Liver (tissue), 8 donors: ENCODE measurements at regions not wholly inside any gene's neighbourhood (a gene's known extent, or its start where the extent isn't known, plus 50 kb on each side); places are given as distances from the start of the nearest gene placed in this dataset.

Experiments
- DNase-seq: peaks from one replicate; pipeline ENCODE4 v3.0.0-alpha.2; 2017; ENCODE audit warnings: low spot score
- H3K27ac ChIP-seq, 2 donors: one replicate each; pipeline ENCODE4 v1.7.0; 2013; ENCODE audit warnings: inconsistent platforms in 2 of 2, low read length in 2 of 2, control low read depth in 1 of 2, low read depth in 1 of 2, mild to moderate bottlenecking in 1 of 2
- H3K27me3 ChIP-seq, 4 donors: one replicate each; pipeline versions ENCODE4 v1.6.1 to v1.7.0; 2013; ENCODE audit warnings: low read length in 3 of 4, inconsistent platforms in 1 of 4, mild to moderate bottlenecking in 1 of 4, moderate library complexity in 1 of 4; ENCODE audit not compliant: control insufficient read depth in 4 of 4, insufficient read depth in 4 of 4
- H3K36me3 ChIP-seq, 4 donors: one replicate each; pipeline versions ENCODE4 v1.6.1 to v1.7.0; 2013; ENCODE audit warnings: low read length in 3 of 4, mild to moderate bottlenecking in 3 of 4, low read depth in 1 of 4, moderate library complexity in 1 of 4; ENCODE audit not compliant: control insufficient read depth in 4 of 4, insufficient read depth in 3 of 4
- H3K4me1 ChIP-seq, 4 donors: one replicate each; pipeline versions ENCODE4 v1.6.1 to v1.7.0; 2013; ENCODE audit warnings: low read length in 3 of 4, mild to moderate bottlenecking in 3 of 4, moderate library complexity in 1 of 4; ENCODE audit not compliant: control insufficient read depth in 4 of 4, insufficient read depth in 4 of 4
- H3K4me3 ChIP-seq, 3 donors: one replicate each; pipeline versions ENCODE4 v1.6.1 to v1.7.0; 2013; ENCODE audit warnings: low read length in 3 of 3, control low read depth in 1 of 3, low read depth in 1 of 3, mild to moderate bottlenecking in 1 of 3
- H3K9ac ChIP-seq, 2 donors: one replicate each; pipeline ENCODE4 v1.7.0; 2013; ENCODE audit warnings: low read length in 2 of 2, mild to moderate bottlenecking in 2 of 2, moderate library complexity in 2 of 2, control low read depth in 1 of 2, low read depth in 1 of 2
- H3K9me3 ChIP-seq, 4 donors: one replicate each; pipeline versions ENCODE4 v1.6.1 to v1.7.0; 2013; ENCODE audit warnings: low read length in 3 of 4; ENCODE audit not compliant: control insufficient read depth in 4 of 4
- ATF3 ChIP-seq: IDR thresholded peaks from 2 replicates; pipeline ENCODE4 v1.6.1; 2016; ENCODE audit warnings: antibody characterized with exemption
- EGR1 ChIP-seq, 2 donors: IDR thresholded peaks; 2 replicates each; pipeline ENCODE4 v1.6.1; 2016 to 2018; ENCODE audit warnings: antibody characterized with exemption in 2 of 2, low read depth in 2 of 2
- FOXA1 ChIP-seq: IDR thresholded peaks from 2 replicates; pipeline ENCODE4 v1.6.1; 2016; ENCODE audit warnings: antibody characterized with exemption
- FOXA2 ChIP-seq: IDR thresholded peaks from 2 replicates; pipeline ENCODE4 v1.6.1; 2016; ENCODE audit warnings: antibody characterized with exemption
- GABPA ChIP-seq, 2 donors: IDR thresholded peaks in 1 of 2; conservative IDR thresholded peaks in 1 of 2; 2 replicates each; pipeline ENCODE4 v1.6.1; 2016; ENCODE audit warnings: antibody characterized with exemption in 2 of 2, mild to moderate bottlenecking in 1 of 2, moderate library complexity in 1 of 2
- HNF4A ChIP-seq, 2 donors: conservative IDR thresholded peaks; 2 replicates each; pipeline ENCODE4 v1.6.1; 2016; ENCODE audit warnings: antibody characterized with exemption in 2 of 2, mild to moderate bottlenecking in 2 of 2
- HNF4G ChIP-seq: IDR thresholded peaks from 2 replicates; pipeline ENCODE4 v1.6.1; 2016; ENCODE audit warnings: antibody characterized with exemption
- JUND ChIP-seq, 2 donors: IDR thresholded peaks; 2 replicates each; pipeline ENCODE4 v1.6.1; 2016; ENCODE audit warnings: antibody characterized with exemption in 2 of 2
- MAX ChIP-seq: IDR thresholded peaks from 2 replicates; pipeline ENCODE4 v1.6.1; 2016; ENCODE audit warnings: antibody characterized with exemption
- NR2F2 ChIP-seq: IDR thresholded peaks from 2 replicates; pipeline ENCODE4 v1.6.1; 2016; ENCODE audit warnings: antibody characterized with exemption
- REST ChIP-seq: IDR thresholded peaks from 2 replicates; pipeline ENCODE4 v1.6.1; 2016; ENCODE audit warnings: antibody characterized with exemption, mild to moderate bottlenecking
- RXRA ChIP-seq, 2 donors: IDR thresholded peaks; 2 replicates each; pipeline ENCODE4 v1.6.1; 2017 to 2018; ENCODE audit warnings: antibody characterized with exemption in 2 of 2, mild to moderate bottlenecking in 1 of 2
- TAF1 ChIP-seq: conservative IDR thresholded peaks from 2 replicates; pipeline ENCODE4 v1.6.1; 2016; ENCODE audit warnings: antibody characterized with exemption, mild to moderate bottlenecking
- YY1 ChIP-seq: IDR thresholded peaks from 2 replicates; pipeline ENCODE4 v1.6.1; 2016; ENCODE audit warnings: antibody characterized with exemption, mild to moderate bottlenecking
- WGBS: extraction: QIAGEN DNeasy Blood & Tissue Kit; methylation state at CpG from one replicate; pipeline ENCODE4 v1.1.7; 2013; 5-methylcytosine and 5-hydroxymethylcytosine counted together
- TF ChIP-seq, protein P1 (sequence below): fragments of 150-350 bp; IDR thresholded peaks from 2 replicates; pipeline ENCODE4 v1.5.1; 2017; ENCODE audit warnings: improper control_type of control experiment, low read depth, low read length; ENCODE audit not compliant: missing input control
- TF ChIP-seq, protein P2 (sequence below): IDR thresholded peaks from 2 replicates; pipeline ENCODE4 v1.6.1; 2016; ENCODE audit warnings: antibody characterized with exemption
- donor health status: healthy.
- donor health status: healthy.
- donor health status: healthy.
- donor health status: healthy.
- donor health status: healthy.

GRCh38 chr3:77939726-77940125 lies 899.8 kb downstream of the ROBO2 start:
- WGBS: 48% methylated on average over 1 of the region's 1 CpG
- no peaks in the 10 kb centered on the region for H3K9me3 ChIP-seq

DNA sequence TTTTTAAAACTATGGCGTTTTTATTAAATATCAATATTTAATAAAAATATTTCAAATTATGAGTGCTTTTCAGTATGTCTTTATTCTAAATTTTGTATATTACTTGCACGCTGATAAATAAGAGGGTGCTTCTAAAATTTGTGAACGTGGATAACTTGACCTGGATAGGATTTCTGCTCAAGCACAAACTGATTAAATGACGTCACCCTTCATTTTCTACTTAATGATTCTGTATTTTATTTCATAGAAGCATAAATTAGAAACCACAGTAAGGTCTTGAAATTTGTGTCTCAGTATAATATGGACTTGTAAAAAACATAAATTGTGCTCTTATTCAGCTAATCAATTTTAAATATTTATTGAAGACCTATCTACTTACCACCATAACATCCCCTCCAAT lies 903.7 kb downstream of the ROBO2 start:
- 80% methylated on average over 4 of the region's 4 CpGs for WGBS
- Histone ChIP-seq H3K9me3 (peaks cover 0 to 2% (median 0%) of the 10 kb centered on the region in 4 donors), H3K4me1 (no peaks in the 10 kb centered on the region), H3K36me3 (no peaks in the 10 kb centered on the region), H3K9ac (no peak overlapping the region), H3K27me3 (no peaks in the 10 kb centered on the region), H3K4me3 (no peak overlapping the region), H3K27ac (no peak overlapping the region)
- TF ChIP-seq TAF1: no peak
- TF ChIP-seq, protein P1, sequence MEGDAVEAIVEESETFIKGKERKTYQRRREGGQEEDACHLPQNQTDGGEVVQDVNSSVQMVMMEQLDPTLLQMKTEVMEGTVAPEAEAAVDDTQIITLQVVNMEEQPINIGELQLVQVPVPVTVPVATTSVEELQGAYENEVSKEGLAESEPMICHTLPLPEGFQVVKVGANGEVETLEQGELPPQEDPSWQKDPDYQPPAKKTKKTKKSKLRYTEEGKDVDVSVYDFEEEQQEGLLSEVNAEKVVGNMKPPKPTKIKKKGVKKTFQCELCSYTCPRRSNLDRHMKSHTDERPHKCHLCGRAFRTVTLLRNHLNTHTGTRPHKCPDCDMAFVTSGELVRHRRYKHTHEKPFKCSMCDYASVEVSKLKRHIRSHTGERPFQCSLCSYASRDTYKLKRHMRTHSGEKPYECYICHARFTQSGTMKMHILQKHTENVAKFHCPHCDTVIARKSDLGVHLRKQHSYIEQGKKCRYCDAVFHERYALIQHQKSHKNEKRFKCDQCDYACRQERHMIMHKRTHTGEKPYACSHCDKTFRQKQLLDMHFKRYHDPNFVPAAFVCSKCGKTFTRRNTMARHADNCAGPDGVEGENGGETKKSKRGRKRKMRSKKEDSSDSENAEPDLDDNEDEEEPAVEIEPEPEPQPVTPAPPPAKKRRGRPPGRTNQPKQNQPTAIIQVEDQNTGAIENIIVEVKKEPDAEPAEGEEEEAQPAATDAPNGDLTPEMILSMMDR: no peak
- DNase-seq: no peak

More at GRCh38 chr3:77939726-77940125, 899.8 kb downstream of the ROBO2 start:
- Histone ChIP-seq H3K4me1 (no peaks in the 10 kb centered on the region), H3K4me3 (no peak overlapping the region), H3K27ac (no peak overlapping the region), H3K9ac (no peak overlapping the region), H3K27me3 (no peaks in the 10 kb centered on the region), H3K36me3 (no peaks in the 10 kb centered on the region)
- TF ChIP-seq GABPA (IDR thresholded peaks at IDR 0.05 in 1 of 2, conservative IDR thresholded peaks at IDR 0.05 in 1 of 2) (no peak), TAF1 (no peak), MAX (no peak), EGR1 (IDR thresholded peaks at IDR 0.05; ENCODE audit: low read depth in 2 of 2) (no peak), RXRA (IDR thresholded peaks at IDR 0.05) (no peak), REST (no peak), JUND (IDR thresholded peaks at IDR 0.05) (no peak)
- DNase-seq: no peak

DNA sequence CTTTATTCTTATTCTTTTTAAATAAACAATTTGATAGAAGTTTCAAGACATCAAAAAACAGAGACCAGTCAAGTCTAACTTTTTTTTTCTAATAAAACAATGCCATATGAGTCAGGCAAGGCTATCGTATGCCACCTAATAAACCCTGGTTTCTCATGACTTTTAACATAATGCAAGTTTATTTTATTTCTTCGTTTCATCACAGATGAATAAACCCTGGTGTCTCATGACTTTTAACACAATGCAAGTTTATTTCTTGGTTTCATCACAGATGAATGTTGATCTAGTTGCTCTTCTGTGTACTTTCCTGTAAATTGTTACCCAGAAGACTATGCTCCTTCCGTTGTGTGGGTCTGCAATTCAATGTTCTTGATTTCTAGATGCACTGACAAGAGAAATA lies 905.4 kb downstream of the ROBO2 start:
- no peaks in the 10 kb centered on the region for H3K4me1 ChIP-seq
- no peak overlapping the region for H3K9ac ChIP-seq
- H3K36me3 ChIP-seq: no peaks in the 10 kb centered on the region
- no peak overlapping the region for H3K4me3 ChIP-seq
- no peaks in the 10 kb centered on the region for H3K27me3 ChIP-seq
- peaks cover 0 to 2% (median 0%) of the 10 kb centered on the region in 4 donors for H3K9me3 ChIP-seq
- WGBS: 60% methylated on average over 3 of the region's 3 CpGs
- H3K27ac ChIP-seq: no peak overlapping the region
- no peak for DNase-seq
- no peak for TF ChIP-seq FOXA1
- TF ChIP-seq FOXA2: no peak
- TF ChIP-seq HNF4A (conservative IDR thresholded peaks at IDR 0.05): no peak
- TF ChIP-seq, protein P2, sequence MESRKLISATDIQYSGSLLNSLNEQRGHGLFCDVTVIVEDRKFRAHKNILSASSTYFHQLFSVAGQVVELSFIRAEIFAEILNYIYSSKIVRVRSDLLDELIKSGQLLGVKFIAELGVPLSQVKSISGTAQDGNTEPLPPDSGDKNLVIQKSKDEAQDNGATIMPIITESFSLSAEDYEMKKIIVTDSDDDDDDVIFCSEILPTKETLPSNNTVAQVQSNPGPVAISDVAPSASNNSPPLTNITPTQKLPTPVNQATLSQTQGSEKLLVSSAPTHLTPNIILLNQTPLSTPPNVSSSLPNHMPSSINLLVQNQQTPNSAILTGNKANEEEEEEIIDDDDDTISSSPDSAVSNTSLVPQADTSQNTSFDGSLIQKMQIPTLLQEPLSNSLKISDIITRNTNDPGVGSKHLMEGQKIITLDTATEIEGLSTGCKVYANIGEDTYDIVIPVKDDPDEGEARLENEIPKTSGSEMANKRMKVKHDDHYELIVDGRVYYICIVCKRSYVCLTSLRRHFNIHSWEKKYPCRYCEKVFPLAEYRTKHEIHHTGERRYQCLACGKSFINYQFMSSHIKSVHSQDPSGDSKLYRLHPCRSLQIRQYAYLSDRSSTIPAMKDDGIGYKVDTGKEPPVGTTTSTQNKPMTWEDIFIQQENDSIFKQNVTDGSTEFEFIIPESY: no peak
- no peak for TF ChIP-seq YY1
- TF ChIP-seq NR2F2: no peak
- no peak for TF ChIP-seq ATF3
- TF ChIP-seq, protein P1: no peak
- TF ChIP-seq HNF4G: no peak
- TF ChIP-seq EGR1 (IDR thresholded peaks at IDR 0.05; ENCODE audit: low read depth in 2 of 2): no peak
- no peak for TF ChIP-seq TAF1
